Epithelial cell of prostate (primary cell): ENCODE measurements at regions not wholly inside any gene's neighbourhood (a gene's known extent, or its start where the extent isn't known, plus 50 kb on each side); places are given as distances from the start of the nearest gene placed in this dataset.

Source experiments
- DNase-seq: peaks from one replicate; pipeline ENCODE4 v3.0.0-alpha.2; 2011; ENCODE audit warnings: low read depth, low spot score
- H3K27ac ChIP-seq: fragments of 450-650 bp; 2 replicates; pipeline ENCODE4 v1.5.1; 2017; ENCODE audit warnings: mild to moderate bottlenecking

DNA sequence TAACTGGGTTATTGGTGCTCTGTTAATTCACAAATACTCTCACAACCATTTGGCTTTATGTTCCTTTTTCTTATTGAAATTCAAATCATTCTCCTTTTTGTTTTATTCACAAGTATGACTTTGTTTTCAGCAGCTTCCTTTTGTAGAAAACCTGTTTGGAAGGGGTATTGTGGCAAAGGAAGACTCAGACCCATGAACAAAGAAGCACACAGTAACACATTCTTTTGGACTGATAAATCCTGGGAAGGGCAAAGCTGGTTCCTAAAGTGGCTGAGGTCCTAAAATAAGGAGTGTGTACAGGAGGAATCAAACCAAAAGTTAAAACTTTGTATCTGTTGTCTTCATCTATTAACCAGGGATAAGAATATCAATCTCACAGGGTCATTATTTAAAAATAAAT, 374.7 kb upstream of the FIGN start:
- no peak overlapping the region for H3K27ac ChIP-seq
- no peak for DNase-seq

DNA sequence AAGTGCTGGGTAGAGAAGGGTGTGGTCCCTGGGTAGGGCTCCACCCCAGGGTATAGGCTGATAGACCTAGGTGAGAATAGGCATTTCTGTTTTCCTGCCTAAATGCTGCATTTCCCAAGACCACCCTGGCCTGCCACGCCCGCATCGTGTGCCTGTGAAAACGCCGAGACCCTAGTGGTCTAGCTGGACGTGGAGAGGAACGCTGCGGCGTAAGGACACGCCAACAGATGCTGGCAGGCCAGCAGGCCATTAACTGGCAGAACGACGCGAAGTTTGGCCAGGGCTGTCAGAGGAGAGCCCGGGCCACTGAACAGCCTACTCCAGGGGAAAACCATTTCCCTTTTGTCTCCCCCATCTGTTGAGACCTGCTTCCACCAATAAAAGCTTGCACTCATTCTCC, 373.2 kb upstream of the FIGN start:
- DNase-seq: no peak
- H3K27ac ChIP-seq: no peak overlapping the region

DNA sequence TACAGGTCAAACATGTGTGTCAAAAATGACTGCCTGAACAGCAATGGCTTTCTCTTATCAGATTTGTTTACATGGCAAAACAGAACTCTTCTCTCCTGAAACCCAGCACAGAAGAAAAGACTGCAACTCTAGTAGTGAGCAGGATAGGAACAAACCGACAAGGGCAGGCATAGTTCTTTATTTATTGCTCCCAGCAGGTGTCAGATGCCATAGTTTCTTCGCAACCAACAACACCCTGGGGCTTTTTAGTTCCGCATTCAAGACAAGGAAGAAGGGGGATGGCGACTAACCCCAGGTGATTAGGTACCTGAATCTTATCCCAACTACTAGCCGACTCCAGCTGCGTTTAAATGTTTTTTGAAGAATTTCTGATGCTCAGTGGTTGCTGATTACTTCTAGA, 367.5 kb upstream of the FIGN start:
- DNase-seq: no peak

DNA sequence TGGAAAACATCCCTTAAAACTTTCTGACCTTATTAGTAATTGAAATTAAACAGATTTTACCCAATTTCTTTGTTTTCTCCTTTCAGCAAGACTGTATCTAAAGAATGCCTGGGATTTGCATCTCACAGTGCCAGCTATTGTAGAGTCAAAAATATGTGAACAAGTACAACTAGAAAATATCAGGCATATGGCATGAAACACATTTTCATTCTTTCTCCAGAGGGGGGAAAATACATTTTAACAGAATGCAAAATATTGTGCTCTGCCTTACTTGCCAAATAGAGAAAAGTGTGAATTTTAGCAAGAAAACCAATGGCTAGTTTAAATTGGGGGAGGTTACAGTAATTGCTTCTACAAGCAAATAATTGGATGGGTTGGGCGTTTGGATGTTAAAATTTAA, 366.6 kb upstream of the FIGN start:
- DNase-seq: no peak
- no peak overlapping the region for H3K27ac ChIP-seq

More for the DNA sequence above, 367.5 kb upstream of the FIGN start:
- H3K27ac ChIP-seq: no peak overlapping the region

DNA sequence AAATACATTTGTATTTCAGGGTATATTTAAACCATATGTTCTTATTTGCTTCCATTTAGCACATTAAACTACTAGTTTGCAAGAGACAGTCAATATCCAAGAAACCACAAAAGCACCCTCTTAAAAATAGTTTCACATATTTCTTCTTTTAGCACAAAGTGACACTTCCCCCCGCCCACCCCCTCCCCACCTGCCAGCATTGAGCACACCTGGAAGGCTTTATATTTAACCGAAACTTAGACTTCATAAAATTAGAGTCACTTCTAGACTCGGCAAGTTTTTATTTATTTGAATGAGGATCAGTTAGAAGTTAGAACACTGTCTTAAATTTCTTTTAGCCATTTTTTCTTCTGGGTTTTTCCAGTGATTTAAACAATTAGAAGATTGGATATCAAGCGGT, 355.9 kb upstream of the FIGN start:
- no peak for DNase-seq

DNA sequence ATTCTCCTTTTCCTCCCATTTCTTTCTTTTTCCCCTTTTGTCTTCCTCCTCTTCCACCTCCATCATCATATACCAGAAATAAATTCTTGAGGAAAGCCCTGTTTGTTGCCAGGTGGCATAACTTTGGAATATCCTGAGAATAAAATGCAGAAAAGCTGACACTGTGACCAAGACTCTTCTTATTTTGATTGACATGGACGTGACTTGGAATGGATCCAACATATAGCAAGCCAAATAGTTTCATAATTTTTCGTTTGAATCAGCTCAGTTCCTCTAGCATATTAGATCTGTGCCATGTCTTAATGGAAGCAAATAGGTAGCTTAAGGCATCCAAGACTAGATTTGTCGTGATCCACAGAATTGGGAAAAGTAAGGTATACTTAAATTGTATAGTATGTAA, 354.7 kb upstream of the FIGN start:
- DNase-seq: no peak
- no peak overlapping the region for H3K27ac ChIP-seq

More for the DNA sequence above, 355.9 kb upstream of the FIGN start:
- no peak overlapping the region for H3K27ac ChIP-seq

DNA sequence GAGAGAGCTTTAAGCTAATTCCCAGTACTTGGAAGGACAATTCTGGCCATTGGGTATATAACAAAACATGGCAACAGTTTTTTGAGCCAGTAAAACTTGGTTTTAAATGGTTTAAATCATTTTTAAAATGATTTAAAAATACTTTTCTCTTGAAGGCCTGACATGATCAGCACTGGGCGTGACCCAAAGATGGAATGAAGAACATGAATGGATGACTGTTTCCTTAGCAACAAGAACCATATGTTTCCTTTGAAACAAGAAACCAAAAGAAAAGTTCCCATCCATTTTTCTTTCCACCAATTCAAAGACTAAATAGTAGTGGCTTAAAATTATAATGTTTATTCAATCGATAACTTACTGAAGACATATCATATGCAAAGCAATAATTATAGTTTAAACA, 348.3 kb upstream of the FIGN start:
- no peak overlapping the region for H3K27ac ChIP-seq
- no peak for DNase-seq

DNA sequence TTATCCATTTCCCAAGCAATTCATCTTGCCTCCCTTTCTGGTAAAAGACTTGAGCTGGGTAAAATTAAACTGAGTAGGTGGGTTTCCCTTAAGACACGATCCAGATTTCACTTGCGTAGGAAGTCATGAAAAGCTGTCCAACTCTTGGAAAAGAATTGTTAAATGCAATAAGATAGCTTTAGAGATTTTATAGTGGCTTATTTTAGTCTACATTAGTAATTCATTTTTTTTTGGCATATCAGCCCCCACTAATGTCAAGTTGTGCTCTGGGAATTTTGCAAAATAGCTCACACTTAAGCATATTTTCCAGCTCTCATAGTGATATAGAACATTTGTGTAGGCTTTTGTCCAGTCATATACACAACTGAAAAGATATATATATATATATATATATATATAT, 344.7 kb upstream of the FIGN start:
- no peak for DNase-seq
- no peak overlapping the region for H3K27ac ChIP-seq

DNA sequence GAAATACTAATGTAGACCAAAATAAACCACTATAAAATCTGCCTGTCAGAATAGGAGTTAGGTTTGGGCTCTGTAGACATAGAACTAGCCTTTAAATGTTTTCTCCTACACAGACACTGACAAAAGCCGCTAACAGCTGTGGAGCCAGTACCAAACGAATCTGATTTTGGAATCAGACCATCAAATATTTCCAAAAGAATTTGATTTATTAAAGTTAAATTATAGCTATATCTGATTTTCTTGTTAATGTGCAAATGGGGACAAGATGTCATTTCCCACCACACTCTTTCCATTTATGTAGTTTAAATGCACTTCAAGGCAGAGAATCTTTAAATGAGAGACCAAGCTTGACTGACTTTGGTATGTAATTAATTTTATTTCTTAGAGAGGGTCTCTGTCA, 343.4 kb upstream of the FIGN start:
- H3K27ac ChIP-seq: no peak overlapping the region
- DNase-seq: no peak

DNA sequence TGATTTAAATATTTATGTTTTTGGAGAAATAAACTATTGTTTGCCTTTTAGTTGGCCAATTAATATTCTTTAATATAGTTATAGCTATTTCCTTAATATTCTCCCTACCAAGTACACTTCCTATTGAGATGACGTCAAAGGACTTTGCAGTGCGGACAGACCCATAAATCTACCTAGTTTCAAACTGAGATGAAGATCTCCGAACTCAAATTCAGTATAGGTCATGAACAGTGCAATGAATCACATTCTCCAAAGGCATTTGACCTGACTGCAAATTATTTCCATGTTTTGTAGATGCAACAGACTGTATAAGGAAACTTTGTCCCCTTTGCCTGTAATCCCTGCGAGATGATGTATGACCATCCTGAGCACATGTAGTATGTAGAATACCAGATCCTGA, 342.6 kb upstream of the FIGN start:
- no peak for DNase-seq
- H3K27ac ChIP-seq: no peak overlapping the region

DNA sequence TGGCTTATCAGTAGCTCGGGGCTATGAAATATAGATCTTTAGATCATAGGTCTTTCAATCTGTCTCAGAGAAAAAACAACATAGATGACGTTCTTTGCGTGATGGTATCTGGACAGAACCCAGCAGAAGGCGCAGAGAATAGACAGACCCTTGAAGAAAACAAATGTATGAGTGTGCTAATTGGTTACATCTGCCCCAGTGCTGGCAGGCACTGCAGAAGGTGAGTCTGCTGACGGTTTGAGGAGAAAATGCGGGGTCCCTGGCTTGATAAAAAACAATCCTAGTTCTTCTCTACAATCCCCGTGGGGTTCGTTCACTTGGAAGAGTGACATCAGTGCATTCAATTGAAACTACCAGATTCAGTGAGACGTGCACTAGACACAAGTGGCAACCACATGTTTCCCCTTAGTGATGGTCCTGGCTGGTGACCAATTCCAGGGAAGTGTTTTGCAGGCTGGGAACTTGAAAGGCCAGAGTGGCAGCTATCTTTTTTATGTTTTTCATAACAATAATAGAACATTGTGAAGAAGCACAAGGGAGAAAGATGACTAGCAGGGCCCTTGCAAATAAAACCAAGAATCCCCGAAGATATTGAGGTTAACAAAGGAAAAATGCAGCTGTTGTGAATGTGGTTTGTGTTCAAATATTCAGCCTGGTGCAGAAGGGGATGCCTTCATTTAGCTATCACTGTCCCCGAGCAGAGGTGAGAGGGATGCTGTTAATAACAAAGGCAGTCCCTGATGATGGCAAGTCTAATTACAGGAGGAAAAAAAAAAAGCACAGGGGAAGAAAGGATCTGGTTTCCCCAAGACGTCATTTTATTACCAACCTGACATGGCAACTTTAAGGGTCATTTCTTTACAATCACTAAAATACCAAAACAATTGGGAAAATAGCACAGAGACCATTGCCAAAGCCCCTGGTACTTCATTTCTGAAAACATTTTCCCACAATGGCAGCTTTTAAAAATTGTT, 337.6 kb upstream of the FIGN start:
- no peak overlapping the region for H3K27ac ChIP-seq
- no peak for DNase-seq

DNA sequence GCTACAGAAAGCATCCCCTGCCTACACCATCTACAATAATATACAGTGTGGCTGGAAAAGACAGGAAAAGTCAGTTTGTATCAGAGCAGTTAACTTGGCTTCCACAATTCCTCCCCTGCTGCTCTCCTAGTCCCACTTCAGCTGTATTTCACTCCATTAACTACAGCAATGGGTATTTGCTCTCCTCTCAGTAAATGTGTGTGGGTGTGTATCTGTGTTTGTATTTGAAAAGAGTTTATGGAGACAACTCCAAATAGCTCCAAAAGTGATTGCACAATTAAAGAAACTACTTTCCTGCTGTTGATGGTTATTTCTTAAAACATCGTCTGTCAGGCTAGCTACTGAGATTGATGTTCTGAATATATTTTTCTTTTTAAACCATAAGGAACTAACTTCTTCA, 333.7 kb upstream of the FIGN start:
- no peak for DNase-seq
- no peak overlapping the region for H3K27ac ChIP-seq

DNA sequence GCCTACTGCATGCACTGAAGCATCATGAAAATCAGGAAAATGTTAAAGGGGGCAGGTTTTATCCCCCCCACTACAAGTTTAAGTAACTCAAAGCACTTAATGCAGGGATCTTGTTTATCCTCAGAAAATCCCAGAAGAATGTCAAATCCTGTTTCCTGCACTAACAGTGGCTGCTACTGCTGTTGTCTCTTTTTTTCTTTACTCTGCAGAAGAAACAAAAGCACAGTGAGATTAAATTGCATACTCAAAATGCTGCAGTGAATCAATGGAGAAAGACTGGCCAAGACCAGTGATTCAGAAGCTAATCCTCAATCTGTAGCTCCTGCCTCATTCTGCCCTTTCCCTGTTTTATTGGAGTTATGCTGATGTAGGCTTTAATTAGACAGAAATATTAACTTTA, 332.3 kb upstream of the FIGN start:
- no peak for DNase-seq
- no peak overlapping the region for H3K27ac ChIP-seq

DNA sequence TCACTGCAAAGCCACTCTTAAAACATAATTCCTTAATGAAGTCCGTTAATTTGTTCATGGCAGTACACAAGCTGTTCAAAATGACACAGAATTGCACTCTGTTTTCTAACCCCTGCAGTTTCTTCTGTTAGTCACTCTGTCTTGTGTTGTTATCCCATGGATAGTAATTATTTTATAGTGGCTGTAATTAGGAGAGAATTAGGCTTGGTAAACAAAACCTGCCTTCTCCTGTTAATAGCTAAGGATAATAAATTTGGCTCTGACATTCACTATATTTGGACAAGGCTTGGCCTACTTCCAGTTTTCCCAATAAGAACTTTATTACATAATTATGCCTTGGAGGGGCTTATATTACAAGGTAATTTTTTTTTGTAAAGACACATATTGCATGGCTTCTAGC, 330.3 kb upstream of the FIGN start:
- no peak overlapping the region for H3K27ac ChIP-seq
- no peak for DNase-seq

DNA sequence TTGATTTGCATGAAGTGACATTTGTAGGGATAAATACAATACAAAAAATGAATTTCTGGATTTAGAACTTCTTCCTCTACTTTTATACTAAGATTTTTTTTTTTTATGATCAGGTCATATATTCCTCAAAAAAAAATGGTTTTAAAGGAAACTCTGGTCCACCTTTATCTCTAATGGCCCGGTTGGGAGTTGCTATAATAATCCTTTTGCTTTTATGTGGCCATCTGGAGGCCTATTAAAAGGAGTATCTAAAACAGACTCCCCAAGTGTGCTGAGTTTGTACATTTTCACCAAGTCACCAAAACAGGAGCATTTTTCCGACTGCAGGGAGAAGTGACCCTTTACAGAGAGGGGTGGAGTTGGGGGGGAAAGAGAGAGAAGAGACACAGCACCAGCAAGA, 329.2 kb upstream of the FIGN start:
- no peak for DNase-seq
- no peak overlapping the region for H3K27ac ChIP-seq

DNA sequence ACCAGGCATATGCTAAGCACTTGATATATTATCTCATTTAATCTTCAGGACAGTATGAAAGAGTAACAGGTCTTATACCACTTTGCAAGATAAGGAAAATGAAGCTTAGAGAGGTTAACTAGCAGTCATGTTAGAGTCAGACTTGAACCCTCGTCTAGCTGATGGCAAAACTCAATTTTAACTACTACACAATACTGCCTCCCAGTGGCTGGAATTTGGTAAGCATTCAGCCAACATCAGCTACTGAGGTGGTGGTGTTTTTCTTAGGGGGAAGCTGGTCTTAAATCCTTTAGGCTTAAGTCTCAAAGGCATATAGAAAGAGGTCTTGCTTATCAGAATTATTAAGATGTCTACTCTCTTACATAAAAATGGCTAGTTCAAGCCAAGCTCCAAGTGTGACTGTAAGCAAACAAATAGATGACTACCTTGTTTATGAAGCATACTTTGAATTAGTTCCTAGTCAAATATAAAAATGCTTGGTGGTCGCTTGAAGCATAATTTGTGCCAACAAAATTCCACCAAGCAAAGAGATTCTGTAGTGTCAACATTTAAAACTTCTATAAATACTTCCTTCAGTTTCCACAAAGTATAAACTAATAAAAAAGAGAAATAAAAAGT, 325.4 kb upstream of the FIGN start:
- no peak for DNase-seq

DNA sequence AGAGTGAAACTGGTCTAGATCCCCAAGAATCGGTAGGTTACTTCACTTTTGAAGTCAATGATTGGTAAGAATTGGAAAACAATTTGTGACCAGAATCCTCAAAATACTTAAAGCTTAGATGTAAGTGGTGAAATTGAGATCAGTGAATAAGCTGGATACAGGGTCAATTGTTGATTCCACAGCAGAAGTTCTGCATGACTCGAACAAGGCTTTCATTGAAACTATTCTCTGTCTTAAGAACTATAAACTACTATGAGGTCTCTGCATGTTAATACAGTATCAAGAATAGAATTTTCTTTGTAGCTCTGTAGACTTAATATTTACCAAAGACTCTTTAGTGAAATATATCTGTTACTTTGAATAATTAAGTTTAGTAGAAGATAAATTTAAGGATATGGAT, 324.2 kb upstream of the FIGN start:
- DNase-seq: no peak
- no peak overlapping the region for H3K27ac ChIP-seq

More for the DNA sequence above, 325.4 kb upstream of the FIGN start:
- no peak overlapping the region for H3K27ac ChIP-seq

DNA sequence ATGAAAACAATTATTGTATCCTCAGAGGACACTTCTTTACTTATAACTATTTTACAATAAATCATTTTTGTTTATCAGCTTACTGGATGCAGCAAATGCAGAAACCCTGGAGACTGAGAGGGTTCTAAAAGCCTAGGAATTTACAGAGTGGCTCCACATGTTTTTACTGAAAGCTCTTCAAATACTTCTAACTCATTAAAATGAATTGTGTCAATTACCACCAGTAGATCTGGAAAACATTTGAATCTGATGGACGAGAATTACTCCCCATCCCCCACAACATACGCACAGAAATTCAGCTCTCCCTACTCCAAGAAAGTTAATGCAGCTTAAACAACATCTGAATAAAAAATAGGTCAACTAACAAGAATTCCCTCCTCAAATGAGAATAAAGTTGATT, 319.8 kb upstream of the FIGN start:
- H3K27ac ChIP-seq: no peak overlapping the region
- DNase-seq: no peak

DNA sequence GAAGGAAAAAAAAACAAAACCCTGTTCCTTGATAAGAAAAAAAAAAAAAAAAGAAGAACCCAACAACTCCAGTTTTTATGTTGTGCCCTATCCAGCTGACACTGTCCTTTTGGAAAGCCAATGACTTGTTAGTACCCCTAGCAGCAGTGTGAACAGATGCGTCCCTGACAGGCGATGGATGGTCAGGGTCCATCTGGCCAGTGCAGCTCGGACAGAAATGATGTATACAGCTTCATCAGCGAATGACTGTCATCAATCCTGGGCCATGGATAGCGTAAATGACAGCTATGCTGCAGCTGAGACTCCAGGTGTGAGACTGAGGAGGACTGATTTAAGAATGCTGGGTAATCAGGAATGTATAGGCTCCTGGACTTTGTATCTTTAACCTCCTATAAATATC, 318.8 kb upstream of the FIGN start:
- no peak overlapping the region for H3K27ac ChIP-seq
- no peak for DNase-seq

DNA sequence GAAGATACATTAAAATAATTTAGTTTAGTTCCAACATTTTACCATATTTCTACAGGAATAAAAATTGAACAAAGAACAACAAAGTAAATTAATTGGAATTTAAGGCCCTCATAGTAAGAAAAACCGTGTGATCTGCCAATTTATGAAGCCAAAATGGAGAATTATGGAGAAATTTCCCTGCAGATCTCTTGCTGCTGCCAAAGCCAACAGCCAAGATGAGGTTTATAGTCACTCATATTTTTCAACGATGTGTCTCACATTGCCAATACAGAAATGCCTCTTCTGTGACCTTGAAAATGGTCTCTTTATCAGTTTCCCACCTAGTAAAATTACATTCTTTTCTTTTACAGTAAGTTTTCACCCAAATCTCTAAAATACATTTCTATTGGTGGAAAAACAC, 317.2 kb upstream of the FIGN start:
- no peak overlapping the region for H3K27ac ChIP-seq

DNA sequence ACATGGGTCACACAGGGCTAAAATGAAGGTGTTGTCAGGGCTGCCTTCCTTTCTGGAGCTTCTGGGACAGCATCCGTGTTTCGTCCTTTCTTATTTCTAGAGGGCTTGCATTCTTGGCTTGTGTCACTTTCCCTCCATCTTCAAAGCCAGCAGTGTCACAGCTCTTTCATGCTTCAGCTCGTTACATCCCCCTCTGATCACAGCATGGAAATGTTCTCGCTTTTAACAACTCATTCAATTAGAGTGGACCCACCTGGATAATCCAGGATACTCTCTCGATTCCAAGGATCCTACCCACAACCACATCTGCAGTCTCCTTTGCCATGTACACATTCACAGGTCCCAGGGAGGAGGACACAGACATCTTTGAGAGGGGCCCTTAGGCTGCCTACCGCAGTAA, 316.2 kb upstream of the FIGN start:
- no peak for DNase-seq
- no peak overlapping the region for H3K27ac ChIP-seq

More for the DNA sequence above, 317.2 kb upstream of the FIGN start:
- DNase-seq: no peak

DNA sequence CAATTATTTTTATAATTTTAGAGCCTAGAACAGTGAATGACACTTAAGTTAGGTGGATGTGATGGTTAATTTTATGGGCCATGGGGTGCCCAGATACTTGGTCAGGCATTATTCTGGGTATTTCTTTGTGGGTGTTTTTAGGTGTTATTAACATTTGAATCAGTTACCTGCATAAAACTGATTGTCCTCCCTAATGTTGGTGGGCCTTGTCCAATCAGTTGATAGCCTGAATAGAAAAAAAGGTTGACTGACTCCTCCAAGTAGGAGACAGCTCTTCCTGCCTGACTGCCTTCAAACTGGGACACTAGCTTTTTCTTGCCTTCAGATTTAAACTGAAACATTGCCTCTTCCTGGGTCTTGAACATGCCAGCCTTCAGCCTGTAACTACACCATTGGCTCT, 312.9 kb upstream of the FIGN start:
- H3K27ac ChIP-seq: no peak overlapping the region
- no peak for DNase-seq
